ENCODE measurements at regions not wholly inside any gene's neighbourhood (a gene's known extent, or its start where the extent isn't known, plus 50 kb on each side); places are given as distances from the start of the nearest gene placed in this dataset.
"Not testable (repeated sequence)": the region's sequence is repeated elsewhere in the genome, so short reads cannot be mapped to it uniquely, and the experiment has no call there.

DNA sequence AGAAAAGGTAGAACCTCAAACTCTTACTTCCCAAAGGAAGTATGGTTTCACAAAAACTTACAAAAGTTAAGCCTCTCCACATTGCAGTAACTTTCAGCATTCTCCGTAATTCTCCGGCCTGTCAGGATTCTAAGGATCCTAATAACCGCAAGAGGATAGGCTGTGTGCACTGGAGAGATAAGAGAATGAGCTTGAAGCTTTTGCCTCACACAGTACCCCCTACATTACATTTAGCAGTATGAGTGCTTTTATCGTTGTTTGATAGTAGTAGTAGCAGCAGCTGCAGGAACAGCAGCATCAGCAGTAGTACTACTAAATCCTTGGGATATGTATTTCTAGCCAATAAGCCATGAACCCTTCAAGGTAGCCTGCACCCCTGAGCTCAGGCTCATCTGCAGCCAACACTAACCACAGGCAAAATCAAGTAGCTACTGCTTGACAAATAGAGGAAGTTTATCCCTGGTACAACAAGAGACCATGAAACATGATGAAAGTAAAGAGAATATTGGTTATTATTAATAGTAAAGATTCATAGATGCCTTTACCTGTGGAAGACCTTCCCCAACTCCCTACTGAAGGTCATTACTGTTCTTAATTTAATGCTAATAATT, 222.6 kb upstream of the CNTNAP2 start:
- FAIRE-seq (no peak), DNase-seq (ENCODE audit: insufficient read length, low spot score) (no peak)
- no peak for TF ChIP-seq POLR2A (IDR thresholded peaks at IDR 0.05; ENCODE audit: low read depth, low read length)

DNA sequence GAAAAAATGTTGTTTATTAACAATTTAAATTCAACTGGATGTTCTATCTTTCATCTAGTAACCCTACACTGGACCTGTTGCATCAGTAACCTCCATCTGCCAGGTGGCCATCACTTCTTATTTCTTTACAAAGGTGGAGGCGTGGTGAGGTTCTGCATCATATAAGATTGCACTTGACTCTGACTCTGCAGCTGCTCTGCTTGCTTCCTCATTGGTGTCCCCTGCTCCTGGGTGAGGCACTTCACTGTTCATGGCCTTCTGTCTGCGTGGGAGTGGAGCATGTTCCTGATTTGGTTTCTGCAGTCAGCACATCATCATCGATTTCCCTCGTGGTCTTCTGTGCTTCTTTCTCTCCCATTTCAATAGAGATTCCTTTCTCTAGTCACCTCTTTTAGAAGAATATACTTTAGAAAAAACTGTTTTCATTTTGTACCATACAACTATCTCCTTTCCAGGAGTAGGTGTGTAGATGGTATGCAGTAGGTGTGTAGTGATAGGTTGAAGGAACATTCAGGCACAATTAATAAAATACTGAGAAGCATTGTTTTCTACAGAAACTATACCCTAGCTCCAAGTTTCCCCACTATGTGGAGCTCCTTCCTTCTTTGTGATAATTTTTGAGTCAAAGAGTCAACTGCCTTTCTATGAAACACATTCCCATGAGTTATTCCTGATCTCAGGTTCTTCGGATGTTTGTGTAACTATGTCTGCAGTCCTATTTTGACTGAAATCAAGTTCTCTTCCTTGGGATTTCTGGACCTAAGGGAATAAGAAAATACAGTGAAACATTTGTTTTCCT, 231.7 kb upstream of the CNTNAP2 start:
- no peak for DNase-seq (ENCODE audit: insufficient read length, low spot score)
- no peak for FAIRE-seq
- no peak for TF ChIP-seq POLR2A (IDR thresholded peaks at IDR 0.05; ENCODE audit: low read depth, low read length)

DNA sequence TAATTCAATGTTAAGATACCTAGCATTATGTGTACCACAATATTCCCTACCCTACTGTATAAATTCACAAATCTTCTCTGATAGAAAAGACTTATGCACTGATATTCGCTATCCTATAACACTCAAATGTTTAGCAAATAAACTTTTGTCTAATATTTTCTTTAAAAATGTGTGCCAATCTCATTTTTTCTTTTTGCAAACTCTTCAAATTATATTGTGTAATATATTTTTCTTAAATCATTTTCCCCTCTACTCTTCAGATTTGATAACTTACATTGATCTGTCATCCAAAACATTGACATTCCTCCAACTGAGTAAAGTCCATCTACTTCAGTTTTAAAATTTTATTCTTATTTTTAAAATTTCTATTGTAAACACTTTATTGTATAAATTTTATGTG, 240.2 kb upstream of the CNTNAP2 start:
- FAIRE-seq = no peak
- no peak for DNase-seq (ENCODE audit: insufficient read length, low spot score)
- TF ChIP-seq POLR2A (IDR thresholded peaks at IDR 0.05; ENCODE audit: low read depth, low read length) = no peak

DNA sequence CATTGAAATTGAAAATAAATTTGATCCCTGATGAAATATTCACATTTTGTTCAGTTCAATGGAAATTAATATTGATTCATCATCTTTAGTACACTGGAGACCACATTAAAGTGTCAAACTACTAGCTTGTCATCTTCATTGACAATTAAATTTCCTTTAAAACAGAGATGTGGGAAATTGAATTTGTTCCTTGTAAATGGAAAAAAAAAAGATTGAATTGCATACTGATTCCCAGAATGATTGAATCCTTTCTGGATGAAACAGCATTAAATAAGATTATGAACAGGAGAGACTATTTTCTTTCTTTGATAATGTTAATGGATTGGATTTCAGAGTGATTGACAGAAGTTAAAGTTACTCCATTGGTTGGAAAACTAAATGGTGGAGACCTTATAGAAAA, 241.3 kb upstream of the CNTNAP2 start:
- TF ChIP-seq POLR2A (IDR thresholded peaks at IDR 0.05; ENCODE audit: low read depth, low read length) = no peak
- DNase-seq (ENCODE audit: insufficient read length, low spot score) (no peak), FAIRE-seq (no peak)

GRCh38 chr7:145868935-145869334, 247.7 kb upstream of the CNTNAP2 start:
- FAIRE-seq = no peak
- TF ChIP-seq POLR2A (IDR thresholded peaks at IDR 0.05; ENCODE audit: low read depth, low read length) = no peak

DNA sequence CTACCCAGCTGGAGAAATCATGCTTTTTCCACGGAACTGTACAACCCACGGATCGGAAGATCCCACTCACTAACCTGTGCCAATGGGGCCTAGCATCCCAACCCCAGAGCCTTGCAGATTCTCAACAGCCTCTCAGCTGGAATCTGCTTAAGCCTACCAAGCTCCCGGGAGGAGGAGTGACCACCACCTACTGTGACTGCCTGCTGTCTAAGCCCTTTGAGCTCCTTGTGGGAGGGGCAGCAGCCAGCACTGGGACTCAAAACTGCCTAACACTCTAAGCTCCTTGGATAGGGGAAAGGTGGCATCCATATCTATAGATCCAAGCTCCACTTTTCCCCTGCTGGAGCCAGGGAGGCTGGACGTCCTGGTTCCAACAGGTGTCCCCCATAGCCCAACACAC, 254.4 kb upstream of the CNTNAP2 start:
- FAIRE-seq (no peak), DNase-seq (ENCODE audit: insufficient read length, low spot score) (no peak)
- no peak for TF ChIP-seq POLR2A (IDR thresholded peaks at IDR 0.05; ENCODE audit: low read depth, low read length)

More at GRCh38 chr7:145868935-145869334, 247.7 kb upstream of the CNTNAP2 start:
- DNase-seq (ENCODE audit: insufficient read length, low spot score) = no peak

GRCh38 chr7:145860809-145861208, 255.8 kb upstream of the CNTNAP2 start:
- TF ChIP-seq POLR2A (IDR thresholded peaks at IDR 0.05; ENCODE audit: low read depth, low read length) = no peak
- DNase-seq (ENCODE audit: insufficient read length, low spot score) = no peak
- no peak for FAIRE-seq

- no peak for DNase-seq (ENCODE audit: insufficient read length, low spot score)
- no peak for TF ChIP-seq POLR2A (IDR thresholded peaks at IDR 0.05; ENCODE audit: low read depth, low read length)
- FAIRE-seq = no peak
Observed at GRCh38 chr7:145850636-145851035, 266.0 kb upstream of the CNTNAP2 start.

- no peak for FAIRE-seq
- TF ChIP-seq POLR2A (IDR thresholded peaks at IDR 0.05; ENCODE audit: low read depth, low read length) = no peak
- DNase-seq (ENCODE audit: insufficient read length, low spot score) = no peak
Observed at GRCh38 chr7:145848691-145849090, 267.9 kb upstream of the CNTNAP2 start.

DNA sequence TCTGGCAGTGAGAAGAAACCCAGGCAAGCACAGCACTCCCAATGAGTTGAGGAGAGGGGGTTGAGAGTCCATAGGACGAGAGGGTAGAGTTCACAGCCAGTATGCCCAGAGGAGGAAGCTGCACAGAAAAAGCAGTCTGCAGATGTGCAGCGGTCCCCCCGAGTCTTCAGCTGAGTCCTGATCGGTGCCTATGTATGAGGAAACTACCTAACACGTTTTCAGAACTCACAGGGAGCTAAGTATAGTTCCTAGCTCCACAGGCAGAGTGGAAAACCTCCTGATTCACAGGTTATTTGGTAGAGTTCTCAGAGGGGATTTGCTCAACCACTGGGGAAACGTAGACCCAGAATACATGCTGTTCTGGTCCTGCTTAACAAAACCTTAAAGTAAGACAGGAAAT, 271.3 kb upstream of the CNTNAP2 start:
- DNase-seq (ENCODE audit: insufficient read length, low spot score) (no peak), FAIRE-seq (no peak)
- no peak for TF ChIP-seq POLR2A (IDR thresholded peaks at IDR 0.05; ENCODE audit: low read depth, low read length)

DNA sequence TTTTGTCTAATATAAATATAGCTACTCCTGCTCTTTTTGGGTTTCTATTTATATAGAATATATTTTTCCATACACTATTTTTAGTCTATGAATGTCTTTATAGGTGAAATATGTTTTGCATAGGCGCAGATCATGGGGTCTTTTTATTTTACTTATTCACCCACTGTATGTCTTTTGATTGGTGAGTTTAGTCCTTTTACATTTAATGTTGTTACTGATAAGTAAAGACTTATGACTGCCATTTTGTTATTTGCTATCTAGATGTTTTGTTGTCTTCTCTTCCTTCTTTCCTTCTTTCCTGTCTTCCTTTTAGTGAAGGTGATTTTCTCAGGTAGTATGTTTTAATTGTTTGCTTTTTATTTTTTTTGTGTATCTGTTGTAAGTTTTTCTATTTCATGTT, 276.8 kb upstream of the CNTNAP2 start:
- DNase-seq (ENCODE audit: insufficient read length, low spot score) (no peak), FAIRE-seq (no peak)
- TF ChIP-seq POLR2A (IDR thresholded peaks at IDR 0.05; ENCODE audit: low read depth, low read length) = no peak

DNA sequence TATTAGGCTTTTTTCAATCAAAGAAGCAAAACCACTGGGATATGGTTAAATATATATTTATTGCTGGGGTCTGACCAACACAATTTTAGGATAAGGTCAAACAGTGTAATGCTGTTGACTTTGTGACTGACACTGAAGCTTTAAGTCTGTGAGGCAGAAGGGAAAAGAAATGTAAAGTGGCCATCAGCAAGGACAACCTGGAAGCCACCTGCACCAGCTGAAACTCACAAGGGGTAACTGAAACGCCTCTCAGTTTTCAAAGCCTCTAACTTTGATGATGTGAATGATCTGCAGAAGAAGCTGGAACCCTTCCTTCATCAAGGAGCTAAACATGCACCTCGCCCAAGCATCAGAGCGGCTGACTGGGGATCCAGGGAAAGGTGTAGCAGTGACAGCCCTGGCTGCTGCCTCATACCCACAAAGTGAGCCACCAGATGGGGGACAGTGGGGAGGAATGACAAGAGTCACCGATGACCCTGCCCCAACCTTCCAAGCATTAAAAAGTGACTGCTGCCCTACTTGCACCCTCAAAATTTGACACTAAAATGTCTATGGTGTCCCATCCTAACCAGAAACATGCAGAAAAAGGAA, 284.9 kb upstream of the CNTNAP2 start:
- no peak for FAIRE-seq
- DNase-seq (ENCODE audit: insufficient read length, low spot score) = no peak
- no peak for TF ChIP-seq POLR2A (IDR thresholded peaks at IDR 0.05; ENCODE audit: low read depth, low read length)

DNA sequence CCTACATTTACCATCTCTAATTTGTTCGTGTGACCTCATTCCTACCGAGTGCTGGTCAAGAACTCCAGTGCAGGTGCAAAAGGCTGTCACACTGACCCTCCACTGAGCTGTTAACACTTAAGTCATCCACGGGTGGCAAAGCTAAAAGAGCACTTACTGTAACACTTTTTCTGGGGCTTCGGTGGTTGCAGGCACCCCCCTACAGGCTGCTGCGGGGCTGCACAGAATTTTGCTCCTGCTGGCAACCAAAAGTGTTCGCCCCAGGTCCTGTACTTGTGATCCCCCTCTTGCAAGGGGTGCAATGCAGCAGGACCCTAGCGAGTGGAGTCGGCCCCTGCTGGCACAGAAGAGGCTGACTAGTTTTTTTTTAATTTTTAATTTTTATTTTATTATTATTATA, 298.9 kb upstream of the CNTNAP2 start:
- DNase-seq (ENCODE audit: insufficient read length, low spot score) (no peak), FAIRE-seq (no peak)
- no peak for TF ChIP-seq POLR2A (IDR thresholded peaks at IDR 0.05; ENCODE audit: low read depth, low read length)

- FAIRE-seq (no peak), DNase-seq (ENCODE audit: insufficient read length, low spot score) (no peak)
- no peak for TF ChIP-seq POLR2A (IDR thresholded peaks at IDR 0.05; ENCODE audit: low read depth, low read length)
Observed at GRCh38 chr7:145812218-145812617, 304.4 kb upstream of the CNTNAP2 start.

GRCh38 chr7:145805496-145805895, 311.1 kb upstream of the CNTNAP2 start:
- DNase-seq (ENCODE audit: insufficient read length, low spot score); FAIRE-seq: not testable (repeated sequence)

Data from H54 (cell line).